ENCODE measurements at regions not wholly inside any gene's neighbourhood (a gene's known extent, or its start where the extent isn't known, plus 50 kb on each side); places are given as distances from the start of the nearest gene placed in this dataset.

- ATAC-seq, result no peak
These were observed 142.9 kb upstream of the NWD2 start for GRCh38 chr4:37101686-37102085.

- ATAC-seq, result no peak
These were observed 134.8 kb upstream of the NWD2 start for GRCh38 chr4:37109756-37110155.

- no peak for ATAC-seq
These were observed 119.7 kb upstream of the NWD2 start for GRCh38 chr4:37124800-37125199.

- no peak for ATAC-seq
These were observed 118.5 kb upstream of the NWD2 start for GRCh38 chr4:37126051-37126450.

- ATAC-seq, result no peak
These were observed 114.1 kb upstream of the NWD2 start for GRCh38 chr4:37130465-37130864.

GRCh38 chr4:37132351-37132974 lies 112.1 kb upstream of the NWD2 start:
- no peak for ATAC-seq

GRCh38 chr4:37132975-37133360 lies 111.6 kb upstream of the NWD2 start:
- no peak for ATAC-seq

- ATAC-seq, result no peak
These were observed 106.4 kb upstream of the NWD2 start for GRCh38 chr4:37138019-37138653.

GRCh38 chr4:37138789-37139188 lies 105.8 kb upstream of the NWD2 start:
- ATAC-seq, result no peak

GRCh38 chr4:37139987-37140386 lies 104.6 kb upstream of the NWD2 start:
- ATAC-seq, result no peak

GRCh38 chr4:37146260-37146659 lies 98.3 kb upstream of the NWD2 start:
- ATAC-seq, result no peak

- ATAC-seq, result no peak
These were observed 86.9 kb upstream of the NWD2 start for GRCh38 chr4:37157476-37158167.

GRCh38 chr4:37160653-37161052 lies 83.9 kb upstream of the NWD2 start:
- no peak for ATAC-seq

GRCh38 chr4:37165844-37166243 lies 78.7 kb upstream of the NWD2 start:
- no peak for ATAC-seq

- ATAC-seq, result no peak
These were observed 74.6 kb upstream of the NWD2 start for GRCh38 chr4:37169956-37170355.

- ATAC-seq, result no peak
These were observed 56.4 kb upstream of the NWD2 start for GRCh38 chr4:37188100-37188499.
